ENCODE measurements at regions not wholly inside any gene's neighbourhood (a gene's known extent, or its start where the extent isn't known, plus 50 kb on each side); places are given as distances from the start of the nearest gene placed in this dataset.

DNA sequence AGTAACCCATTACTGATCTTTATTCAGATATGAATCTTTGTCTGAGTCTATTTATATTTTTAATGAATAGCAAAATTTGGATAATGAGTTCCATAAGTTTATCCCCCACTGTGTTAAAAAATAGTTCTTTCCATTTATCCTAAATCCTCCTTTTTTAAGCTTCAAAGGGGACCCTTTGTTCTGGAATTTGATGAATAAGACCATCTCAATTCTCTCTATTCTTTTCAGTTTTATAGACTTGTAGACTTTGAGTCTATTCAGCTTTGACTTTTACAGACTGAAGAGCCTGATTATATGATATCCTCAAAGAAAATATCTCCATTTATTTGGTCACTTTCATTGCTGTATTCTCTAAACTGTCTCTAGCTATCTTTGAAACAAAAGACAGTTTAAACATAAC lies 2146.1 kb upstream of the CELF4 start:
- no peak overlapping the region for H3K4me3 ChIP-seq (ENCODE audit: low read length)
- no peak for TF ChIP-seq CTCF (IDR thresholded peaks at IDR 0.05; ENCODE audit: low read depth, low read length, poor library complexity, severe bottlenecking)
- no peak for TF ChIP-seq EZH2phosphoT487 (IDR thresholded peaks at IDR 0.05; ENCODE audit: borderline replicate concordance, low read length)

GRCh38 chr18:39705362-39705761 lies 2139.8 kb upstream of the CELF4 start:
- Histone ChIP-seq H3K27ac (ENCODE audit: low read depth, low read length) (no peak overlapping the region), H3K79me2 (ENCODE audit: control insufficient read depth, low read length) (no peaks in the 10 kb centered on the region), H3K4me3 (ENCODE audit: low read length) (no peak overlapping the region), H3F3A (ENCODE audit: control insufficient read depth, insufficient read depth) (no peaks in the 10 kb centered on the region), H3K36me3 (ENCODE audit: control insufficient read depth, low read length) (no peaks in the 10 kb centered on the region), H3K27me3 (ENCODE audit: control insufficient read depth, low read length) (no peaks in the 10 kb centered on the region), H3K4me2 (ENCODE audit: low read length) (no peak overlapping the region), H4K20me1 (ENCODE audit: control insufficient read depth, insufficient read depth, low read depth, low read length) (no peaks in the 10 kb centered on the region), H3K9me2 (replicated peaks; ENCODE audit: control insufficient read depth, low read length) (no peaks in the 10 kb centered on the region), H3K9me3 (ENCODE audit: control insufficient read depth, insufficient read depth, low read length) (no peaks in the 10 kb centered on the region), H3K4me1 (ENCODE audit: control insufficient read depth, low read length) (no peaks in the 10 kb centered on the region)
- TF ChIP-seq EZH2phosphoT487 (IDR thresholded peaks at IDR 0.05; ENCODE audit: borderline replicate concordance, low read length): no peak
- TF ChIP-seq CTCF (IDR thresholded peaks at IDR 0.05; ENCODE audit: low read depth, low read length, poor library complexity, severe bottlenecking): no peak

More for the DNA sequence above, 2146.1 kb upstream of the CELF4 start:
- no peaks in the 10 kb centered on the region for H4K20me1 ChIP-seq (ENCODE audit: control insufficient read depth, insufficient read depth, low read depth, low read length)
- H3K9me3 ChIP-seq (ENCODE audit: control insufficient read depth, insufficient read depth, low read length): no peaks in the 10 kb centered on the region
- no peaks in the 10 kb centered on the region for H3K36me3 ChIP-seq (ENCODE audit: control insufficient read depth, low read length)
- H3K79me2 ChIP-seq (ENCODE audit: control insufficient read depth, low read length): no peaks in the 10 kb centered on the region
- H3K9me2 ChIP-seq (replicated peaks; ENCODE audit: control insufficient read depth, low read length): no peaks in the 10 kb centered on the region
- no peak overlapping the region for H3K27ac ChIP-seq (ENCODE audit: low read depth, low read length)
- no peaks in the 10 kb centered on the region for H3F3A ChIP-seq (ENCODE audit: control insufficient read depth, insufficient read depth)
- H3K4me2 ChIP-seq (ENCODE audit: low read length): no peak overlapping the region
- H3K4me1 ChIP-seq (ENCODE audit: control insufficient read depth, low read length): no peaks in the 10 kb centered on the region
- no peaks in the 10 kb centered on the region for H3K27me3 ChIP-seq (ENCODE audit: control insufficient read depth, low read length)

GRCh38 chr18:39702888-39703287 lies 2137.3 kb upstream of the CELF4 start:
- H3K4me3 ChIP-seq (ENCODE audit: low read length): no peak overlapping the region
- H3K27ac ChIP-seq (ENCODE audit: low read depth, low read length): no peak overlapping the region
- H4K20me1 ChIP-seq (ENCODE audit: control insufficient read depth, insufficient read depth, low read depth, low read length): no peaks in the 10 kb centered on the region
- no peaks in the 10 kb centered on the region for H3K4me1 ChIP-seq (ENCODE audit: control insufficient read depth, low read length)
- H3K36me3 ChIP-seq (ENCODE audit: control insufficient read depth, low read length): no peaks in the 10 kb centered on the region
- TF ChIP-seq CTCF (IDR thresholded peaks at IDR 0.05; ENCODE audit: low read depth, low read length, poor library complexity, severe bottlenecking) (no peak), EZH2phosphoT487 (IDR thresholded peaks at IDR 0.05; ENCODE audit: borderline replicate concordance, low read length) (no peak)
- H3K9me2 ChIP-seq (replicated peaks; ENCODE audit: control insufficient read depth, low read length): no peaks in the 10 kb centered on the region
- H3K4me2 ChIP-seq (ENCODE audit: low read length): no peak overlapping the region
- no peaks in the 10 kb centered on the region for H3K27me3 ChIP-seq (ENCODE audit: control insufficient read depth, low read length)
- no peaks in the 10 kb centered on the region for H3K9me3 ChIP-seq (ENCODE audit: control insufficient read depth, insufficient read depth, low read length)
- no peaks in the 10 kb centered on the region for H3F3A ChIP-seq (ENCODE audit: control insufficient read depth, insufficient read depth)
- H3K79me2 ChIP-seq (ENCODE audit: control insufficient read depth, low read length): no peaks in the 10 kb centered on the region

- Histone ChIP-seq H3K4me2 (ENCODE audit: low read length) (no peak overlapping the region), H4K20me1 (ENCODE audit: control insufficient read depth, insufficient read depth, low read depth, low read length) (no peaks in the 10 kb centered on the region), H3K9me3 (ENCODE audit: control insufficient read depth, insufficient read depth, low read length) (no peaks in the 10 kb centered on the region), H3K36me3 (ENCODE audit: control insufficient read depth, low read length) (no peaks in the 10 kb centered on the region), H3K79me2 (ENCODE audit: control insufficient read depth, low read length) (no peaks in the 10 kb centered on the region), H3K27ac (ENCODE audit: low read depth, low read length) (no peak overlapping the region), H3K4me3 (ENCODE audit: low read length) (no peak overlapping the region), H3K27me3 (ENCODE audit: control insufficient read depth, low read length) (no peaks in the 10 kb centered on the region), H3K9me2 (replicated peaks; ENCODE audit: control insufficient read depth, low read length) (no peaks in the 10 kb centered on the region), H3F3A (ENCODE audit: control insufficient read depth, insufficient read depth) (no peaks in the 10 kb centered on the region), H3K4me1 (ENCODE audit: control insufficient read depth, low read length) (no peaks in the 10 kb centered on the region)
- TF ChIP-seq CTCF (IDR thresholded peaks at IDR 0.05; ENCODE audit: low read depth, low read length, poor library complexity, severe bottlenecking) (no peak), EZH2phosphoT487 (IDR thresholded peaks at IDR 0.05; ENCODE audit: borderline replicate concordance, low read length) (no peak)
Observed at GRCh38 chr18:39701839-39702238, 2136.2 kb upstream of the CELF4 start.

Data from DOHH2 (cell line).